ENCODE measurements at regions not wholly inside any gene's neighbourhood (a gene's known extent, or its start where the extent isn't known, plus 50 kb on each side); places are given as distances from the start of the nearest gene placed in this dataset.
"Not testable (repeated sequence)": the region's sequence is repeated elsewhere in the genome, so short reads cannot be mapped to it uniquely, and the experiment has no call there.

DNA sequence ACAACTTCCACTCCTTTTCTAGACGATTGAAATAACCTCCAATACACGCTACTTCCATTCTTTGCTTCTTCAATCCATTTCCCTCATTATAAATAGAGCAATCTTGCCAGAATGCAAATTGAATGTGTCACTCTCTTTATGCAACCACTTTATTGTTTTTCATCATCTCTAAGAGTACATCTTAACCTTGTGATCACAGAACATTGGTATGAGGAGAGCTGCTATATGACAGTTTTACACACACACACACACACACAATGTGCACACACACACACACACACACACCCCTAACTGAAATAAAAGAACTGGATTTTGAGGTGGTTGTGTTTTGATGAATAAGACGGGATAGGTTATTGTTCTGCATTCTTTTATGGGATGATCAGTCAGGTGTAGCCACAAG lies 187.0 kb downstream of the HDGFL1 start:
- Mint-ChIP-seq H3K4me1 (peaks cover 38% of the 10 kb centered on the region), H3K36me3 (ENCODE audit: low read depth) (no peaks in the 10 kb centered on the region), H3K9me3 (peaks cover 13% of the 10 kb centered on the region), H3K4me3 (no peak overlapping the region), H3K27me3 (ENCODE audit: low read depth, poor library complexity) (no peaks in the 10 kb centered on the region), H3K27ac (no peak overlapping the region)
- TF ChIP-seq, protein P1, sequence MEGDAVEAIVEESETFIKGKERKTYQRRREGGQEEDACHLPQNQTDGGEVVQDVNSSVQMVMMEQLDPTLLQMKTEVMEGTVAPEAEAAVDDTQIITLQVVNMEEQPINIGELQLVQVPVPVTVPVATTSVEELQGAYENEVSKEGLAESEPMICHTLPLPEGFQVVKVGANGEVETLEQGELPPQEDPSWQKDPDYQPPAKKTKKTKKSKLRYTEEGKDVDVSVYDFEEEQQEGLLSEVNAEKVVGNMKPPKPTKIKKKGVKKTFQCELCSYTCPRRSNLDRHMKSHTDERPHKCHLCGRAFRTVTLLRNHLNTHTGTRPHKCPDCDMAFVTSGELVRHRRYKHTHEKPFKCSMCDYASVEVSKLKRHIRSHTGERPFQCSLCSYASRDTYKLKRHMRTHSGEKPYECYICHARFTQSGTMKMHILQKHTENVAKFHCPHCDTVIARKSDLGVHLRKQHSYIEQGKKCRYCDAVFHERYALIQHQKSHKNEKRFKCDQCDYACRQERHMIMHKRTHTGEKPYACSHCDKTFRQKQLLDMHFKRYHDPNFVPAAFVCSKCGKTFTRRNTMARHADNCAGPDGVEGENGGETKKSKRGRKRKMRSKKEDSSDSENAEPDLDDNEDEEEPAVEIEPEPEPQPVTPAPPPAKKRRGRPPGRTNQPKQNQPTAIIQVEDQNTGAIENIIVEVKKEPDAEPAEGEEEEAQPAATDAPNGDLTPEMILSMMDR (IDR thresholded peaks at IDR 0.05): no peak
- no peak for DNase-seq

DNA sequence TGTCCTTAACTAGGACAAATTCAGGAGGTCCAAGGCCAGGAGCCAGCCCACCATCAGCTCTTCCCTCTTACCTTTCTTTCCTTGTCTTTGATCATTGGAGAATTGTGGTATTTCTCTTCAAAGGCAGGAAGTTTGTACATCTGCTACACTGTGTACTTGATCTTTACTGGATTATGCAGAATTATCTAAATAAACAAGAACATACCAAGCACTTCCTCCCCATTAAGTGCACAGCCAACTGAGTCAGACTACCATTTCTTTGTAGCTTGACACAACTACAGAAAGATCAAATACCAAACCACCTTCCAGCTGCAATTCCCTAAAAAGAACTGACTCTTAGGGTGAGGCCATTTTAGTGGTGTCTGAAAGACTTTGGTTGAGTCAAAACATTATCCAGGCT lies 195.1 kb downstream of the HDGFL1 start:
- H3K4me1 Mint-ChIP-seq: no peaks in the 10 kb centered on the region
- no peak for DNase-seq
- no peaks in the 10 kb centered on the region for H3K36me3 Mint-ChIP-seq (ENCODE audit: low read depth)
- H3K9me3 Mint-ChIP-seq: peaks cover 29% of the 10 kb centered on the region
- H3K4me3 Mint-ChIP-seq: no peak overlapping the region
- TF ChIP-seq, protein P1 (IDR thresholded peaks at IDR 0.05): no peak
- no peaks in the 10 kb centered on the region for H3K27me3 Mint-ChIP-seq (ENCODE audit: low read depth, poor library complexity)
- H3K27ac Mint-ChIP-seq: no peak overlapping the region

DNA sequence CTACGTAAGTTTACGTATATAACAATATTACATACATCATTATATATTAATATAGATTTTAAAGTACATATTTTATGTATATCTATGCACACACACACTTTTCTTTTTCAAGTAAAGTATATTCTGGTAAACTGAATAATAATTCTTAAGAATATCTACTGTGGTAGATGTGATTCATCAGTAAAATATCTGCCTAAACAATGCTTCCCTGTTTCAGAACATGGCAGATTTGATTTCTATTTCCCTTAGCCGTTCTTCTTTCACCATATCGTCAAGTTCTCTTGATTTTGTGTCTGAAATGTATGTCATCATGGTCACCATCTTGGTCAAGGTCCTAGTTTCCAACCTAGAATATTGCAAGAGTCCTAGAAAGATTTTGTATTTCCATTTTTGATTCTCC lies 195.6 kb downstream of the HDGFL1 start:
- no peaks in the 10 kb centered on the region for H3K27me3 Mint-ChIP-seq (ENCODE audit: low read depth, poor library complexity)
- DNase-seq: no peak
- no peak overlapping the region for H3K4me3 Mint-ChIP-seq
- no peaks in the 10 kb centered on the region for H3K36me3 Mint-ChIP-seq (ENCODE audit: low read depth)
- peaks cover 28% of the 10 kb centered on the region for H3K9me3 Mint-ChIP-seq
- TF ChIP-seq, protein P1 (IDR thresholded peaks at IDR 0.05): no peak
- no peaks in the 10 kb centered on the region for H3K4me1 Mint-ChIP-seq
- no peak overlapping the region for H3K27ac Mint-ChIP-seq

DNA sequence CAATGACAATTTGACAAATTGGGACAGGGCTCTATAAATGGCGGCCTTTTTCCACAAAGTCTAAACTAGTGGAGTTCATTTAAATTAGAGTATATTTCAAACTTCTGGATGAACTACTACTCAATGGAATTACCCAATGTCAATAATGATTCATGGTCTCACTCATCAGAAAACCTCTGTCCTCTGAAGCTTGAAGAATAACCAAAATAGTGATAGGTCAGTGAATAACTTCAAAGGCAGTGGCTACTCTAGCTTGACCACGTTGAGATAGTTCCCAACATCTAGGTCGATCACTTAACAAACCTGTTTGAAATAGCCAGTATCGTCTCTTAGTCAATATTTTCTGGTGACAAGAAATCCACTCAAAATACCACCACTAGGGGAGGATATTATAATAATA lies 197.6 kb downstream of the HDGFL1 start:
- DNase-seq: no peak
- Mint-ChIP-seq H3K4me3 (no peak overlapping the region), H3K9me3 (peaks cover 14% of the 10 kb centered on the region), H3K4me1 (no peaks in the 10 kb centered on the region), H3K36me3 (ENCODE audit: low read depth) (peaks cover 4% of the 10 kb centered on the region), H3K27me3 (ENCODE audit: low read depth, poor library complexity) (no peaks in the 10 kb centered on the region), H3K27ac (no peak overlapping the region)
- TF ChIP-seq, protein P1 (IDR thresholded peaks at IDR 0.05): no peak

DNA sequence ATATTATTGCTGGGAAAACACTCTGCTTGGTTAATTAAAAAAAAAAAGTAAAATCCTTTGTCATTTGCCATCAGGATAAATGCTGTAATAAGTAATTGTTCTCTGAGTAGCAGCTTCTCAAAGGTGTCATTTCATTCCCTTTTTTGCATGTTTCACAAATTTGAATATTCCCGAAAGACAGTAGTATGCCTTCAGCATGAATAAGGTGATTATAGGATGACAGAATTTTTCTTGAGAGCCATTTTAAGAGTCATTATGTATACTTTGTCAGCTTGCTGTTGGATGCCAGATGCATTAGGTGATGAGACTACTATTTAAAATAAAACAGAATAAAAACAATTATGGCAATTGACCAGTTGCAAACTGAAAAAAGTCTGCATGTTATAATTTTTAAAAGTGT lies 200.7 kb downstream of the HDGFL1 start:
- peaks cover 4% of the 10 kb centered on the region for H3K36me3 Mint-ChIP-seq (ENCODE audit: low read depth)
- H3K27me3 Mint-ChIP-seq (ENCODE audit: low read depth, poor library complexity): no peaks in the 10 kb centered on the region
- TF ChIP-seq, protein P1 (IDR thresholded peaks at IDR 0.05): no peak
- DNase-seq: no peak
- H3K27ac Mint-ChIP-seq: no peak overlapping the region
- H3K4me1 Mint-ChIP-seq: no peaks in the 10 kb centered on the region
- H3K4me3 Mint-ChIP-seq: no peak overlapping the region
- H3K9me3 Mint-ChIP-seq: peaks cover 10% of the 10 kb centered on the region

DNA sequence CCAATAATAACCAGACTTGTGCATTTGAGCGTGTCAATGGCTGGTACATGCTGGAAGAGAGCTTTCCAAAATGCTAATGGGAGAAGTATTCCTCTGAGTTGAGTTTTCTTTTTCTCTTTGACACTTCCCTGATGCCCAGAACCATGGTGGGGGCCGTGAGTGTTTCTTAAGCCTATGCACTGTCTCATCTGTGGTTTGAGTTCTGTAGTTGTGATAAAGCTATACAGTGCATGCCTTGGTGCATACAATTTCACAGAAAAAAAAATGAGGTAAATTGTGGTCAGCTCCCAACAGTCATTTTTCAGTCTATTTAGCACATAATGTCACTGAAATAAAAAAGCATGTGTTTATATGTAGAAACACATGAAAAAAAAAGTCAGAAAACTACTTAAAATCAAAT lies 204.8 kb downstream of the HDGFL1 start:
- DNase-seq: no peak
- Mint-ChIP-seq H3K27ac (no peak overlapping the region), H3K4me3 (no peak overlapping the region), H3K9me3 (peaks cover 28% of the 10 kb centered on the region), H3K36me3 (ENCODE audit: low read depth) (peaks cover 16% of the 10 kb centered on the region), H3K4me1 (no peaks in the 10 kb centered on the region), H3K27me3 (ENCODE audit: low read depth, poor library complexity) (no peaks in the 10 kb centered on the region)
- TF ChIP-seq, protein P1 (IDR thresholded peaks at IDR 0.05): no peak

DNA sequence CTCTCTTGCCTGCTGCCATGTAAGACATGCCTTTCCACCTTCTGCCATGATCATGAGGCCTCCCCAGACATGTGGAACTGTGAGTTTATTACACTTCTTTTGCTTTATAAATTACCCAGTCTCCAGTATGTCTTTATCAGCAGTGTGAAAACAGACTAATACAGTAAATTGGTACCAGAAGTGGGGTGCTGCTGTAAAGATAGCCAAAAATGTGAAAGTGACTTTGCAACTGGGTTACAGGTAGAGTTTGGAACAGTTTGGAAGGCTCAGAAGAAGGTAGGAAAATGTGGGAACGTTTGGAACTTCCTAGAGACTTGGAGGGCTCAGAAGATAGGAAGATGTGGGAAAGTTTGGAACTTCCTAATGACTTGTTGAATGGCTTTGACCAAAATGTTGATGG lies 209.1 kb downstream of the HDGFL1 start:
- H3K27ac Mint-ChIP-seq; DNase-seq; H3K4me3 Mint-ChIP-seq; H3K4me1 Mint-ChIP-seq; H3K27me3 Mint-ChIP-seq (ENCODE audit: low read depth, poor library complexity): not testable (repeated sequence)
- peaks cover 21% of the 10 kb centered on the region for H3K36me3 Mint-ChIP-seq (ENCODE audit: low read depth)
- H3K9me3 Mint-ChIP-seq: peaks cover 42% of the 10 kb centered on the region

All from nephron progenitor cell (in vitro differentiated cells).